ENCODE measurements at regions not wholly inside any gene's neighbourhood (a gene's known extent, or its start where the extent isn't known, plus 50 kb on each side); places are given as distances from the start of the nearest gene placed in this dataset.

GRCh38 chr16:88289001-88289400, 93.8 kb upstream of the ZNF469 start:
- Histone ChIP-seq H3K9me3 (replicated peaks; ENCODE audit: control insufficient read depth, insufficient read depth, low read length) (peaks cover 3% of the 10 kb centered on the region), H3K9me1 (replicated peaks; ENCODE audit: control insufficient read depth, extremely low read depth, insufficient read depth, low read length) (no peaks in the 10 kb centered on the region), H3K27me3 (ENCODE audit: control insufficient read depth in 2 of 2, insufficient read depth in 2 of 2, low read length in 2 of 2) (no peaks in the 10 kb centered on the region), H3K79me2 (ENCODE audit: control insufficient read depth, insufficient read depth, low read length) (no peaks in the 10 kb centered on the region), H4K20me1 (replicated peaks; ENCODE audit: control insufficient read depth, extremely low read depth, insufficient read depth, low read length) (no peaks in the 10 kb centered on the region), H3K36me3 (ENCODE audit: control insufficient read depth in 2 of 2, extremely low read depth in 1 of 2, insufficient read depth in 2 of 2, low read length in 2 of 2) (no peaks in the 10 kb centered on the region), H3K4me2 (ENCODE audit: insufficient read depth, low read length) (no peak overlapping the region), H3K27ac (ENCODE audit: insufficient read depth, low read depth, low read length) (no peak overlapping the region), H3K9ac (replicated peaks; ENCODE audit: extremely low read depth, insufficient read depth, low read length) (no peak overlapping the region), H3K4me3 (replicated peaks in 1 of 3; ENCODE audit: insufficient read depth in 1 of 3, low read depth in 1 of 3, low read length in 3 of 3) (no peak overlapping the region), H3K4me1 (ENCODE audit: control insufficient read depth, extremely low read depth, insufficient read depth, low read length) (no peaks in the 10 kb centered on the region), H2AFZ (ENCODE audit: low read depth, low read length) (no peak overlapping the region)
- no TSS peak for BruUV-seq (replicated peaks)
- DNase-seq (ENCODE audit: low read depth, low spot score) (no peak), FAIRE-seq (no peak)
- intact Hi-C loops (cut with micrococcal nuclease) (no loop called here), dilution Hi-C loops (cut with MboI; ENCODE audit: extremely low pct_ligation_motif_present, low sequenced_read_pairs) (no loop called here)
- no peak for TF ChIP-seq POLR2A (IDR thresholded peaks at IDR 0.05; ENCODE audit: low read depth, low read length)
- no peak for TF ChIP-seq GATA2 (IDR thresholded peaks at IDR 0.05; ENCODE audit: insufficient read depth, insufficient read length, low read depth, low read length)
- TF ChIP-seq MYC (IDR thresholded peaks at IDR 0.05; ENCODE audit: low read depth, low read length), result no peak
- TF ChIP-seq MAX (IDR thresholded peaks at IDR 0.05; ENCODE audit: insufficient read depth, insufficient read length), result no peak
- TF ChIP-seq CTCF (IDR thresholded peaks at IDR 0.05; ENCODE audit: extremely low read depth in 1 of 2, insufficient read depth in 1 of 2, low read depth in 1 of 2, low read length in 2 of 2), result no peak
- TF ChIP-seq POLR2AphosphoS5 (IDR thresholded peaks at IDR 0.05; ENCODE audit: insufficient read depth, low read depth, low read length), result no peak
- no peak for TF ChIP-seq EZH2 (IDR thresholded peaks at IDR 0.05; ENCODE audit: borderline replicate concordance, low read depth, low read length, severe bottlenecking)
- TF ChIP-seq JUN (IDR thresholded peaks at IDR 0.05; ENCODE audit: borderline replicate concordance, insufficient read depth, insufficient read length, low read depth), result no peak
- no peak for TF ChIP-seq FOS (IDR thresholded peaks at IDR 0.05; ENCODE audit: borderline replicate concordance, insufficient read depth, low read length)
- CTCF ChIA-PET, result no interaction called here
- POLR2A ChIA-PET, result no interaction called here
